GM12878 (cell line): ENCODE measurements at regions not wholly inside any gene's neighbourhood (a gene's known extent, or its start where the extent isn't known, plus 50 kb on each side); places are given as distances from the start of the nearest gene placed in this dataset.

Experiments
- ATAC-seq: fragments of 200-7000 bp; cut with Tn5 transposase; 3 replicates; pipeline ENCODE4 v1.9.1; 2020; ENCODE audit warnings: mild to moderate bottlenecking, moderate library complexity
- BruUV-seq: library from RNA; stranded (reverse); fragments of 400-500 nt; replicated peaks from 2 replicates; lab custom pipeline; 2021; lab: Mats Ljungman, UMichigan
- CTCF ChIA-PET: fragments of 300-600 bp; sonication (Branson Sonifier 250); formaldehyde crosslinking; extraction: SDS; loops from one replicate; lab custom pipeline; 2021; ENCODE audit warnings: inconsistent platforms; lab: Yijun Ruan, JAX
- POLR2A ChIA-PET: fragments of 350-600 bp; formaldehyde crosslinking; extraction: SDS; loops from one replicate; lab custom pipeline; 2021; ENCODE audit warnings: inconsistent platforms; lab: Charles Lee
- RAD21 ChIA-PET: fragments of 300-600 bp; sonication (Branson Sonifier 250); formaldehyde crosslinking; loops from one replicate; lab custom pipeline; 2023; ENCODE audit warnings: antibody characterized with exemption; ENCODE audit not compliant: unreplicated experiment; lab: Charles Lee
- SMC1A ChIA-PET: fragments of 300-600 bp; sonication (Branson Sonifier 250); formaldehyde crosslinking; loops from one replicate; lab custom pipeline; 2023; ENCODE audit not compliant: unreplicated experiment, uncharacterized antibody; lab: Charles Lee
- DNase-seq: peaks from one replicate; pipeline ENCODE4 v3.0.0-alpha.2; 2011; ENCODE audit warnings: low read depth, low spot score
- FAIRE-seq: peaks from 3 replicates; lab custom pipeline; 2011; peaks lifted over from hg19 to GRCh38; lab: Jason Lieb, UNC
- H2AFZ ChIP-seq: 2 replicates; pipeline ENCODE4 v1.6.0; 2011; ENCODE audit warnings: low read depth, low read length, control low read depth; ENCODE audit not compliant: control insufficient read depth
- H3K27ac ChIP-seq: 2 replicates; pipeline ENCODE4 v1.5.1; 2011; ENCODE audit warnings: control low read depth; ENCODE audit not compliant: control insufficient read depth, insufficient read depth
- H3K27me3 ChIP-seq, 2 experiments: replicated peaks in 1 of 2; 2 replicates each; pipeline versions ENCODE4 v1.6.0 to v1.6.1; 2011; ENCODE audit warnings: low read length in 1 of 2; ENCODE audit not compliant: control insufficient read depth in 2 of 2, insufficient read depth in 2 of 2
- H3K36me3 ChIP-seq, 2 experiments: 2 replicates each; pipeline ENCODE4 v1.5.1; 2011; ENCODE audit warnings: low read length in 1 of 2; ENCODE audit not compliant: control insufficient read depth in 2 of 2, insufficient read depth in 2 of 2
- H3K4me1 ChIP-seq: 2 replicates; pipeline ENCODE4 v1.6.1; 2011; ENCODE audit warnings: mild to moderate bottlenecking, low read length, moderate library complexity, mixed read lengths; ENCODE audit not compliant: control insufficient read depth, insufficient read depth
- H3K4me2 ChIP-seq: 2 replicates; pipeline ENCODE4 v1.6.0; 2011; ENCODE audit warnings: control low read depth; ENCODE audit not compliant: control insufficient read depth, insufficient read depth
- H3K4me3 ChIP-seq: fragments of 200-600 bp; sonication (generic); 2 replicates; pipeline ENCODE4 v1.5.1; 2016
- H3K79me2 ChIP-seq: 2 replicates; pipeline ENCODE4 v1.6.0; 2011; ENCODE audit warnings: low read length; ENCODE audit not compliant: control insufficient read depth, insufficient read depth
- H3K9ac ChIP-seq: 2 replicates; pipeline ENCODE4 v1.8.0; 2011; ENCODE audit warnings: low read length, control low read depth, mixed read lengths; ENCODE audit not compliant: control insufficient read depth, insufficient read depth
- H3K9me3 ChIP-seq: replicated peaks from 3 replicates; pipeline ENCODE4 v1.5.1; 2011; ENCODE audit warnings: mild to moderate bottlenecking, low read length; ENCODE audit not compliant: control insufficient read depth, insufficient read depth
- H4K20me1 ChIP-seq: 2 replicates; pipeline ENCODE4 v1.6.0; 2011; ENCODE audit not compliant: control insufficient read depth, insufficient read depth
- CBX3 ChIP-seq: fragments of 200-600 bp; sonication (generic); IDR thresholded peaks from 2 replicates; pipeline ENCODE4 v1.6.1; 2016; ENCODE audit warnings: low read depth, borderline replicate concordance
- CEBPB ChIP-seq, 2 experiments: fragments of 150-350 bp in 1 of 2; IDR thresholded peaks; 2 replicates each; pipeline ENCODE4 v1.6.1; 2012 to 2014; ENCODE audit warnings: low read depth in 2 of 2, low read length in 2 of 2, borderline replicate concordance in 1 of 2, inconsistent platforms in 1 of 2
- EZH2 ChIP-seq: IDR thresholded peaks from 2 replicates; pipeline ENCODE4 v1.6.1; 2012; ENCODE audit warnings: low read depth, mild to moderate bottlenecking, control low read depth, inconsistent platforms, low read length, borderline replicate concordance; ENCODE audit not compliant: control insufficient read depth
- IKZF2 ChIP-seq, 2 experiments: fragments of 450-650 bp; IDR thresholded peaks; 2 replicates each; pipeline ENCODE4 v1.6.1; 2017; ENCODE audit warnings: mild to moderate bottlenecking in 2 of 2, moderate library complexity in 2 of 2
- JUND ChIP-seq: IDR thresholded peaks from 2 replicates; pipeline ENCODE4 v1.6.1; 2012; ENCODE audit warnings: low read depth, mild to moderate bottlenecking, low read length, improper control_type of control experiment, moderate library complexity
- MYB ChIP-seq: fragments of 150-350 bp; IDR thresholded peaks from 2 replicates; pipeline ENCODE4 v1.6.1; 2014; ENCODE audit warnings: mild to moderate bottlenecking, low read depth, low read length, borderline replicate concordance
- PAX8 ChIP-seq: fragments of 450-650 bp; IDR thresholded peaks from 2 replicates; pipeline ENCODE4 v1.6.1; 2017; ENCODE audit warnings: mild to moderate bottlenecking, moderate library complexity
- POLR2AphosphoS5 ChIP-seq: IDR thresholded peaks from 2 replicates; pipeline ENCODE4 v1.6.1; 2011; ENCODE audit warnings: mild to moderate bottlenecking, low read length, inconsistent platforms
- SMAD1 ChIP-seq: fragments of 450-650 bp; IDR thresholded peaks from 2 replicates; pipeline ENCODE4 v1.6.1; 2018; ENCODE audit warnings: mild to moderate bottlenecking, low read depth; ENCODE audit not compliant: partially characterized antibody
- SREBF2 ChIP-seq: IDR thresholded peaks from 2 replicates; pipeline ENCODE4 v1.6.1; 2012; ENCODE audit warnings: mild to moderate bottlenecking, low read length
- SUPT20H ChIP-seq: IDR thresholded peaks from 2 replicates; pipeline ENCODE4 v1.6.1; 2011; ENCODE audit warnings: low read depth, mild to moderate bottlenecking, low read length, moderate library complexity, borderline replicate concordance; ENCODE audit not compliant: control insufficient read depth
- TCF12 ChIP-seq: IDR thresholded peaks from 2 replicates; pipeline ENCODE4 v1.6.1; 2011; ENCODE audit warnings: low read depth, mild to moderate bottlenecking, low read length
- ZNF384 ChIP-seq: IDR thresholded peaks from 2 replicates; pipeline ENCODE4 v1.6.1; 2012; ENCODE audit warnings: low read depth, mild to moderate bottlenecking, low read length, improper control_type of control experiment, borderline replicate concordance
- WGBS: methylation state at CpG from one replicate; pipeline ENCODE4 v1.1.6; 2016; ENCODE audit warnings: low lambda C conversion rate; ENCODE audit not compliant: insufficient replicate concordance, insufficient coverage; ENCODE audit errors: missing lambda C conversion rate; 5-methylcytosine and 5-hydroxymethylcytosine counted together
- in situ Hi-C: fragments of 300-500 bp; cut with MboI; formaldehyde crosslinking; loops from 9 replicates; pipeline ENCODE4 v1.14.3; 2018; ENCODE audit warnings: mixed read lengths
- intact Hi-C: fragments of 100-400 bp; cut with micrococcal nuclease; formaldehyde crosslinking; loops from one replicate; pipeline ENCODE4 v1.14.2; 2022; ENCODE audit not compliant: unreplicated experiment
- TF ChIP-seq, protein P1 (sequence below): fragments of 450-650 bp; conservative IDR thresholded peaks from 2 replicates; pipeline ENCODE4 v1.6.1; 2017; ENCODE audit warnings: mild to moderate bottlenecking, moderate library complexity
- TF ChIP-seq, protein P2 (sequence below): fragments of 450-650 bp; IDR thresholded peaks from 2 replicates; pipeline ENCODE4 v1.6.1; 2017; ENCODE audit warnings: mild to moderate bottlenecking, moderate library complexity

GRCh38 chr4:166680796-166681195, 553.5 kb downstream of the SPOCK3 start:
- H3K4me2 ChIP-seq = no peak overlapping the region
- POLR2A ChIA-PET = interaction anchor here (0.6 kb wide), 1 partner anchor 337 kb away, joined by 4 read pairs; no protein-coding TSS in a partner anchor
- TF ChIP-seq PAX8 (no peak), TCF12 (no peak), CEBPB (IDR thresholded peaks at IDR 0.05; ENCODE audit: borderline replicate concordance in 1 of 2, low read depth in 2 of 2, low read length in 2 of 2) (no peak), MYB (no peak), SMAD1 (no peak), JUND (no peak), SREBF2 (no peak), CBX3 (no peak), ZNF384 (no peak), IKZF2 (IDR thresholded peaks at IDR 0.05) (no peak), POLR2AphosphoS5 (no peak), SUPT20H (no peak), EZH2 (no peak)
- TF ChIP-seq, protein P1, sequence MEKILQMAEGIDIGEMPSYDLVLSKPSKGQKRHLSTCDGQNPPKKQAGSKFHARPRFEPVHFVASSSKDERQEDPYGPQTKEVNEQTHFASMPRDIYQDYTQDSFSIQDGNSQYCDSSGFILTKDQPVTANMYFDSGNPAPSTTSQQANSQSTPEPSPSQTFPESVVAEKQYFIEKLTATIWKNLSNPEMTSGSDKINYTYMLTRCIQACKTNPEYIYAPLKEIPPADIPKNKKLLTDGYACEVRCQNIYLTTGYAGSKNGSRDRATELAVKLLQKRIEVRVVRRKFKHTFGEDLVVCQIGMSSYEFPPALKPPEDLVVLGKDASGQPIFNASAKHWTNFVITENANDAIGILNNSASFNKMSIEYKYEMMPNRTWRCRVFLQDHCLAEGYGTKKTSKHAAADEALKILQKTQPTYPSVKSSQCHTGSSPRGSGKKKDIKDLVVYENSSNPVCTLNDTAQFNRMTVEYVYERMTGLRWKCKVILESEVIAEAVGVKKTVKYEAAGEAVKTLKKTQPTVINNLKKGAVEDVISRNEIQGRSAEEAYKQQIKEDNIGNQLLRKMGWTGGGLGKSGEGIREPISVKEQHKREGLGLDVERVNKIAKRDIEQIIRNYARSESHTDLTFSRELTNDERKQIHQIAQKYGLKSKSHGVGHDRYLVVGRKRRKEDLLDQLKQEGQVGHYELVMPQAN = no peak
- TF ChIP-seq, protein P2, sequence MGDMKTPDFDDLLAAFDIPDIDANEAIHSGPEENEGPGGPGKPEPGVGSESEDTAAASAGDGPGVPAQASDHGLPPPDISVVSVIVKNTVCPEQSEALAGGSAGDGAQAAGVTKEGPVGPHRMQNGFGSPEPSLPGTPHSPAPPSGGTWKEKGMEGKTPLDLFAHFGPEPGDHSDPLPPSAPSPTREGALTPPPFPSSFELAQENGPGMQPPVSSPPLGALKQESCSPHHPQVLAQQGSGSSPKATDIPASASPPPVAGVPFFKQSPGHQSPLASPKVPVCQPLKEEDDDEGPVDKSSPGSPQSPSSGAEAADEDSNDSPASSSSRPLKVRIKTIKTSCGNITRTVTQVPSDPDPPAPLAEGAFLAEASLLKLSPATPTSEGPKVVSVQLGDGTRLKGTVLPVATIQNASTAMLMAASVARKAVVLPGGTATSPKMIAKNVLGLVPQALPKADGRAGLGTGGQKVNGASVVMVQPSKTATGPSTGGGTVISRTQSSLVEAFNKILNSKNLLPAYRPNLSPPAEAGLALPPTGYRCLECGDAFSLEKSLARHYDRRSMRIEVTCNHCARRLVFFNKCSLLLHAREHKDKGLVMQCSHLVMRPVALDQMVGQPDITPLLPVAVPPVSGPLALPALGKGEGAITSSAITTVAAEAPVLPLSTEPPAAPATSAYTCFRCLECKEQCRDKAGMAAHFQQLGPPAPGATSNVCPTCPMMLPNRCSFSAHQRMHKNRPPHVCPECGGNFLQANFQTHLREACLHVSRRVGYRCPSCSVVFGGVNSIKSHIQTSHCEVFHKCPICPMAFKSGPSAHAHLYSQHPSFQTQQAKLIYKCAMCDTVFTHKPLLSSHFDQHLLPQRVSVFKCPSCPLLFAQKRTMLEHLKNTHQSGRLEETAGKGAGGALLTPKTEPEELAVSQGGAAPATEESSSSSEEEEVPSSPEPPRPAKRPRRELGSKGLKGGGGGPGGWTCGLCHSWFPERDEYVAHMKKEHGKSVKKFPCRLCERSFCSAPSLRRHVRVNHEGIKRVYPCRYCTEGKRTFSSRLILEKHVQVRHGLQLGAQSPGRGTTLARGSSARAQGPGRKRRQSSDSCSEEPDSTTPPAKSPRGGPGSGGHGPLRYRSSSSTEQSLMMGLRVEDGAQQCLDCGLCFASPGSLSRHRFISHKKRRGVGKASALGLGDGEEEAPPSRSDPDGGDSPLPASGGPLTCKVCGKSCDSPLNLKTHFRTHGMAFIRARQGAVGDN = no peak
- SMC1A ChIA-PET = interaction anchor here (1.2 kb wide), 1 partner anchor 12 kb away, joined by 3 read pairs; no protein-coding TSS in a partner anchor
- CTCF ChIA-PET = interaction anchor here (1.2 kb wide), 1 partner anchor 313 kb away, joined by 3 read pairs; no protein-coding TSS in a partner anchor
- in situ Hi-C loops (no loop called here), intact Hi-C loops (no loop called here)
- no TSS peak for BruUV-seq
- H3K4me1 ChIP-seq = no peaks in the 10 kb centered on the region
- peaks cover 2% of the 10 kb centered on the region; the same call in 1 of the 3 replicates for H3K9me3 ChIP-seq
- no peaks in the 10 kb centered on the region for H4K20me1 ChIP-seq
- RAD21 ChIA-PET = no interaction called here
- H3K79me2 ChIP-seq = no peaks in the 10 kb centered on the region
- H3K4me3 ChIP-seq = no peak overlapping the region
- 0% methylated on average over 1 of the region's 1 CpG for WGBS
- H2AFZ ChIP-seq = no peak overlapping the region
- FAIRE-seq (no peak), ATAC-seq (no peak), DNase-seq (no peak)
- H3K9ac ChIP-seq = no peak overlapping the region
- no peak overlapping the region for H3K27ac ChIP-seq
- no peaks in the 10 kb centered on the region for H3K36me3 ChIP-seq
- H3K27me3 ChIP-seq = no peaks in the 10 kb centered on the region
